ENCODE measurements at regions not wholly inside any gene's neighbourhood (a gene's known extent, or its start where the extent isn't known, plus 50 kb on each side); places are given as distances from the start of the nearest gene placed in this dataset.

DNA sequence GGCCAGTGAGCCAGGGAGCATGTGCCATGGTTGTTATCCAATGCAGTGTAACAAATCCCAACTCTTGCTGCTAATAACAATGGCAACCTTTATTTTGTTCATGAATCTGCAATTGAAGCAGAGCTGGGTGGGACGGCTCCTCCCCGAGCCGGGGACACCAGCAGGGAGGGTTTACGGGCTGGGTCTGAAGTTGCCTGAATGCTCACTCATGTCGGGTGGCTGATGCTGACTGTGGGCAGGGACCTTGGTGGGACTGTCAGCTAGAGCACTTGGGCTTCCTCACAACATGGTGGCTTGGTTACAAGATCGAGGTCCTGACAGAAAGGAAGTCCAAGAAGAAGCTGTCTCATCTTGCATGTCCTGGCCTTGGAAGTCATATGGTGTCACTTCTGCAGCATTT lies 264.5 kb downstream of the NDUFA10 start:
- TF ChIP-seq CTCF (IDR thresholded peaks at IDR 0.05) (no peak), POLR2A (IDR thresholded peaks at IDR 0.05) (no peak), EP300 (IDR thresholded peaks at IDR 0.05) (no peak), POLR2AphosphoS5 (IDR thresholded peaks at IDR 0.05) (no peak)

Measured in stomach (tissue), 4 donors.